ENCODE measurements at regions not wholly inside any gene's neighbourhood (a gene's known extent, or its start where the extent isn't known, plus 50 kb on each side); places are given as distances from the start of the nearest gene placed in this dataset.

DNA sequence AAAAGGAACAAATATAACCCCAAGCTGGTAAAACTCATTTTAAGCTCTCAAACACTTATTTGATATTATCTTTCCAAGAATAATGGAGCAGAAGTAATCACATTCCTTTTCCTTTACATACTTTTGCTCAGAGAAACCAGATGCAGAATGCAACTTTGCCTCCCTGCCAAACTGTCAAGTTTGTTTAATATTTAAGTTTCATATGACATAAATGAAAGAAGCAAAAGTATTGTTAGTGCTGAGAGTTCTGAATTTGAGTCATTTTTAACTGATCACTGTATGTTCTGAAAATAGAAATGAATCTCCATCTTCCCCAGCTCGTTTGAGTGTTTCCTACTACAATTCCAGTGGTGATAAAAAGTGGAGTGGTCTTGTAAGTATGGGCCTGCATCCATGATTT lies 423.4 kb downstream of the PID1 start:
- TF ChIP-seq, protein P1, sequence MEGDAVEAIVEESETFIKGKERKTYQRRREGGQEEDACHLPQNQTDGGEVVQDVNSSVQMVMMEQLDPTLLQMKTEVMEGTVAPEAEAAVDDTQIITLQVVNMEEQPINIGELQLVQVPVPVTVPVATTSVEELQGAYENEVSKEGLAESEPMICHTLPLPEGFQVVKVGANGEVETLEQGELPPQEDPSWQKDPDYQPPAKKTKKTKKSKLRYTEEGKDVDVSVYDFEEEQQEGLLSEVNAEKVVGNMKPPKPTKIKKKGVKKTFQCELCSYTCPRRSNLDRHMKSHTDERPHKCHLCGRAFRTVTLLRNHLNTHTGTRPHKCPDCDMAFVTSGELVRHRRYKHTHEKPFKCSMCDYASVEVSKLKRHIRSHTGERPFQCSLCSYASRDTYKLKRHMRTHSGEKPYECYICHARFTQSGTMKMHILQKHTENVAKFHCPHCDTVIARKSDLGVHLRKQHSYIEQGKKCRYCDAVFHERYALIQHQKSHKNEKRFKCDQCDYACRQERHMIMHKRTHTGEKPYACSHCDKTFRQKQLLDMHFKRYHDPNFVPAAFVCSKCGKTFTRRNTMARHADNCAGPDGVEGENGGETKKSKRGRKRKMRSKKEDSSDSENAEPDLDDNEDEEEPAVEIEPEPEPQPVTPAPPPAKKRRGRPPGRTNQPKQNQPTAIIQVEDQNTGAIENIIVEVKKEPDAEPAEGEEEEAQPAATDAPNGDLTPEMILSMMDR (IDR thresholded peaks at IDR 0.05; ENCODE audit: insufficient read depth, low read length, poor library complexity, severe bottlenecking): no peak
- TF ChIP-seq EZH2phosphoT487 (conservative IDR thresholded peaks at IDR 0.05; ENCODE audit: low read length): no peak
